OCI-LY3 (cell line): ENCODE measurements at regions not wholly inside any gene's neighbourhood (a gene's known extent, or its start where the extent isn't known, plus 50 kb on each side); places are given as distances from the start of the nearest gene placed in this dataset.
"Not testable (repeated sequence)": the region's sequence is repeated elsewhere in the genome, so short reads cannot be mapped to it uniquely, and the experiment has no call there.

Experiments used
- H2AFZ ChIP-seq: fragments of 200-600, 300-600 bp; shearing (Covaris generic); 2 replicates; pipeline ENCODE4 v1.6.0; 2014; ENCODE audit warnings: antibody characterized with exemption, low read depth, low read length
- H3K27ac ChIP-seq: fragments of 200-600, 300-600 bp; sonication (generic); 2 replicates; pipeline ENCODE4 v1.5.1; 2014; ENCODE audit warnings: mild to moderate bottlenecking, low read length, moderate library complexity, mixed read lengths
- H3K27me3 ChIP-seq: fragments of 200-600, 300-600 bp; sonication (generic); 2 replicates; pipeline ENCODE4 v1.6.1; 2014; ENCODE audit warnings: low read depth, low read length, mixed read lengths
- H3K36me3 ChIP-seq: fragments of 200-600, 300-600 bp; sonication (generic); replicated peaks from 2 replicates; pipeline ENCODE3; 2014; ENCODE audit warnings: low read depth, low read length, mixed read lengths
- H3K4me1 ChIP-seq: fragments of 300-600, 200-600 bp; sonication (generic); 2 replicates; pipeline ENCODE4 v1.6.1; 2014; ENCODE audit warnings: low read length, mixed read lengths
- H3K4me2 ChIP-seq: fragments of 200-600, 300-600 bp; sonication (generic); 2 replicates; pipeline ENCODE4 v1.6.1; 2014; ENCODE audit warnings: low read length, mixed read lengths
- H3K4me3 ChIP-seq: fragments of 300-600, 200-600 bp; sonication (generic); 2 replicates; pipeline ENCODE4 v1.5.1; 2014; ENCODE audit warnings: antibody characterized with exemption, mild to moderate bottlenecking, low read length, moderate library complexity
- H3K79me2 ChIP-seq: fragments of 300-600, 200-600 bp; shearing (Covaris generic); 2 replicates; pipeline ENCODE4 v1.6.1; 2014; ENCODE audit warnings: mild to moderate bottlenecking, low read length, mixed read lengths
- H3K9ac ChIP-seq: fragments of 300-600, 200-600 bp; shearing (Covaris generic); 2 replicates; pipeline ENCODE4 v1.6.0; 2014; ENCODE audit warnings: mild to moderate bottlenecking, low read length, moderate library complexity
- H3K9me3 ChIP-seq: fragments of 200-600, 300-600 bp; shearing (Covaris generic); 2 replicates; pipeline ENCODE4 v1.6.1; 2014; ENCODE audit warnings: low read length, mixed read lengths; ENCODE audit not compliant: insufficient read depth
- H4K20me1 ChIP-seq: fragments of 200-600, 300-600 bp; sonication (generic); 2 replicates; pipeline ENCODE4 v1.6.1; 2016; ENCODE audit warnings: low read length, mixed read lengths; ENCODE audit not compliant: insufficient read depth

DNA sequence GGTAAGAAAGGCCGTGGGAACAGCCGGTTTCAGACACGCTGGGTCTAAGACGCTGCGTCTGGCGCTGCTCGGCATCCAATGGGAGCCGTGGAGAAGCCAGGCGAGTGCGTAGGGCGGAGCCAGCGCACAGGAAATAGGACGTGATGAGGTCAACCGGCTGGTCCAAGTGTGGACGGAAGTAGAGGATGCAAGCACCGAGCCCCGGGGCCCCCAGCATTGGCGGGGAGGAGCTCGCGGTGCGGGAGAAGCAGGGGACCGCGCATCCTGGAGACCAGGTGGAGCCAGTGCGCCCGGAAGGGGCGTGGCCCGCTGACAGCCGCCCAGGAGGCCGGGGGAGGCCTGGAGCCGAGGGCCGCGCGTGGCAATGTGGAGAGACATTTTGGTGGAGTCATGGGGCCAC lies 3976.1 kb upstream of the TPTE start:
- not testable (repeated sequence) for H3K4me2 ChIP-seq, H3K79me2 ChIP-seq, H2AFZ ChIP-seq, H3K4me3 ChIP-seq, H3K27ac ChIP-seq, H3K4me1 ChIP-seq, H3K9ac ChIP-seq, H3K27me3 ChIP-seq, H4K20me1 ChIP-seq, H3K9me3 ChIP-seq, H3K36me3 ChIP-seq

DNA sequence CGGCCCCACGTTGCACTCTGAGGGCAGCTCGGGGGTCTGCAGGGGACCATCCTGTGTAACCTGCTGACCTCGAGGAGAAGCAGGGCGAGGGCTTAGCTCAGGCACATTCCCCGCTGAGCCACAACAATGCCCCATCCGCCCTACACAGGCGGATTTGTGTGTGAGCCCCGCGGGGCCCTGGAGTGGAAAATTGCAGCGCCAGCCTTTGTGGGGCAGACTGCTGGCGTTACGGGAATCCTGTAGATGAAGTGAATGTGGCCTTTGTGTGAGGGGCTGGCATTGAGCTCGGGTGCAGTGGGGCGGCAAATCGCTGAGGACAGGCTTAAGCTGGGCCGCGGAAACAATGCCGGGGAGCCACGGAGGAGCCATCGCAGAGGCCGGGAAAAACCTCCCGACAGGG lies 3970.3 kb upstream of the TPTE start:
- not testable (repeated sequence) for H3K4me2 ChIP-seq, H3K9me3 ChIP-seq, H2AFZ ChIP-seq, H3K27me3 ChIP-seq, H3K4me3 ChIP-seq, H3K9ac ChIP-seq, H3K79me2 ChIP-seq, H4K20me1 ChIP-seq, H3K4me1 ChIP-seq, H3K36me3 ChIP-seq, H3K27ac ChIP-seq

DNA sequence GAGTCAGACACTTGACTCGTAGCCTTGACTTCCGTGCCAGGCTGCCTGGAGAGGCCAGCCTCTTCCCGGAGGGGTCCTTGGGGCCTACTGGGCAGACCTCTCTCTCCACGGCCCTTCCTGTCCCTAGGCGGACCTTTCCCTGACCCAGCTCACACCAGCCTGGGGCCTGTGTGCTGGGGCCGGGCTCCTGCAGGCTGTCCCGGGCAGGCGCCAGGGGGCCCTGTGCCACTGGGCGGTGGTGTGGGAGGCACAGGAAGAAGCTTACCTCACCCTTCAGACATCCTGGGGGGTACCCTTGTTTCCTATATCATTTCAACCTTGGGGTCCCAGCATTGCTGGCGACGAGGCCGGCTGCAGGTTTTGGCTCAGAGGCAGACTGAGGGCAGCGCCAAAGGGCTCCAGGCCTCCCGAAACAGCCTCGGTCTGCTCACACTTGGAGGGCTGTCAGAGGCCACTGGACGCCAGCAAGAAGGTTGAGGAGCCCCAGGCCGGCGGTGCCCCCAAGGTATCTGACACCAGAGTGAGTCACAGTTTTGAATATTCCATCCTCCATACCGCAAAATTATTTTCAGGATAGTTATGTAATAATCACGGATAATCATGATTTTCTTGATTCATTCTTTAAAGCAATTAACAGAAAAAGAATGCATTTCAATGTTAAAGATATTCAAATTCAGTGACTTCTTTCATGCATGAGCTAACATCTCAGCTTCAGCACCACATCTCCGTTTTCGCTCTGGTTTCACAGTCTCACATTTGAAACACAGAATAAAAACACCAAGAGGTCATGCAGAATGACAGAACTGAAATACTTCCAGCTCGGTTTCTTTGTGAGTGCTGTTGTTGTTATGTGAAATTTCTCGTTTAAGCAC lies 3967.6 kb upstream of the TPTE start:
- not testable (repeated sequence) for H3K36me3 ChIP-seq, H4K20me1 ChIP-seq, H3K27me3 ChIP-seq, H2AFZ ChIP-seq, H3K27ac ChIP-seq, H3K9ac ChIP-seq, H3K79me2 ChIP-seq, H3K4me2 ChIP-seq, H3K4me1 ChIP-seq, H3K9me3 ChIP-seq, H3K4me3 ChIP-seq

DNA sequence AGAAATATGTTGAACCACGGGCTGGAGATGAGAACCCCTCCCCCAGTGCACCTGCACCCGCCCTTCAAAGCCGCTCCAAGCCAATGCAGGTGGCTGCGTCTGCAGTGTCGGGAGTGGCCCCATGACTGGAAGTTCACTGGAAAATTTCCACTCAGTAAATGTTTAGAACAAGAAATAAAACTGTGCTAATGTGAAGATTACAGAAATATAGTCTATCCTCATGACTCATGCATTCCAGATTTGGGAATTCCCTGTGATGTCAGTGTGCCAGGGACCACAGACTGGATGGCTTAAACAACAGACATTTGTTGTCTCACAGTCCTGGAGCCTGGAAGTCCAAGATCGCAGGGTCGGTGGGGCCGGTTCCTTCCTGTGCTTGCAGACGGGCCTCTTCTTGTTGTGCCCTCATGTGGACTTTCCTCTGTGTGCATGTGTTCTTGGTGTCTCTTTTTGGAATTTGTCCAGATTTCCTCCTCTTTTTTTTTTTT lies 3967.0 kb upstream of the TPTE start:
- not testable (repeated sequence) for H3K4me2 ChIP-seq, H3K4me3 ChIP-seq, H3K27me3 ChIP-seq, H3K4me1 ChIP-seq, H4K20me1 ChIP-seq, H3K9me3 ChIP-seq, H3K36me3 ChIP-seq, H3K27ac ChIP-seq, H3K9ac ChIP-seq, H3K79me2 ChIP-seq, H2AFZ ChIP-seq

DNA sequence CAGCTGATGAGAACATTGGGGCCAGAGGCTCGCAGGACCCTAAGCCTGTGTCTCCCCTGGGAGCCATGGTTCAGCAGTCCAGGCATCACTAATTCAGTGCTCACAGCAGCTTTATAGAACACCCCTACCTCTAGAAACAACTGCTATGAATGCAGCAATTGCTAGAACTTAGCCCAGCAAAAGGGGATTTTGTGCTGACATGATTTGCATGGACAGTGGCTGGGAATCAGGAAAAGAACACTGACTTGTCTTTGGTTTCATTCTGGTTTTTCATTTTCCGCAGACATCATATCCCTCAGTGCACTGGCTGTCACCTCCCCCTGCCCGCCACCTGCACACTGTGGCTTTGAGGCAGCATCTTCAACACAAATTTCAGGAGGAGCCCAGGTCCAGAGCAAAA lies 3964.9 kb upstream of the TPTE start:
- not testable (repeated sequence) for H3K27ac ChIP-seq, H3K27me3 ChIP-seq, H2AFZ ChIP-seq, H3K4me2 ChIP-seq, H3K36me3 ChIP-seq, H3K4me1 ChIP-seq, H4K20me1 ChIP-seq, H3K9me3 ChIP-seq, H3K9ac ChIP-seq, H3K79me2 ChIP-seq, H3K4me3 ChIP-seq

DNA sequence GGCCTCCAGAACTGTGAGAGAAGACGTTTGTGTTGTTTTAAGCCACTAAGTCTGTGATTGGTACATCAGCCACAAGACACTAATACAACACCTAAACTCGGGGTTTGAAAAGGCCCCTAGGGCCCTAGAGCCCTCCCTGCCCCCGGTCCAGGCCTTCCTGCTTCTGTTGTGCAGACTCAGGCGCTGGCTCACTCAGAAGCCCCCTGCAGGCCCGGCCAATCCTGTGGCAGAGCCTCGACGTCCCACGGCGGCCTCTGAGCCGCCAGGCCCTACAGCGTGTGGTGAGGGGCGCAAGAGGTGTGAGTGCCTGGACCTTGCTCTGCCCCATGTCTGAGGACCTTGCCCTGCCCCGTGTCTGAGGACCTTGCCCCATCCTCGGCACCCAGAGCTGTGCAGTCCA lies 3964.0 kb upstream of the TPTE start:
- not testable (repeated sequence) for H3K27me3 ChIP-seq

DNA sequence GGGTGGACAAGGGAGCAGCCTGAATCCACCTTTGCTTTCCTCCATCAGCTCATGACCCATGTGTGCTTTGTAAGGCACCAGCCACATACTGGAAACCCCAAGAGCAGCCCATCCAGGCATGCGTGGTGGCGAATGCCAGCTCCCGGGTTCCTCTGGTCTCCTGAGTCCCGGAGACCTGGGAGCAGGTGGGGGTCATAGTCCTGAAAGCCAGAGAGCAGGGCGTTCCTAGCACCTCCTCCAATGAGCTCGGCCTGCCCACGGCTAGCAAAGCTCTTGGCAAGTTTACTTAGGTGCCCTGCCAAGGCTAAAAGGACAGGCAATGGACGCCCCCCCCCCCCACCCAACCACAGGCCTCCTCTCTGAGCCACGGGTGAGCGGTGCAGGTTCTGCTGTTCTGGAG lies 3960.2 kb upstream of the TPTE start:
- not testable (repeated sequence) for H4K20me1 ChIP-seq, H3K9ac ChIP-seq, H3K4me3 ChIP-seq, H3K36me3 ChIP-seq, H3K79me2 ChIP-seq, H3K27ac ChIP-seq, H3K4me2 ChIP-seq, H3K4me1 ChIP-seq, H2AFZ ChIP-seq, H3K27me3 ChIP-seq, H3K9me3 ChIP-seq

More for the DNA sequence above, 3964.0 kb upstream of the TPTE start:
- not testable (repeated sequence) for H3K79me2 ChIP-seq, H3K4me2 ChIP-seq, H3K9me3 ChIP-seq, H4K20me1 ChIP-seq, H3K36me3 ChIP-seq, H2AFZ ChIP-seq, H3K4me3 ChIP-seq, H3K4me1 ChIP-seq, H3K9ac ChIP-seq
- peak overlapping the region; percentile 61 for H3K27ac ChIP-seq

DNA sequence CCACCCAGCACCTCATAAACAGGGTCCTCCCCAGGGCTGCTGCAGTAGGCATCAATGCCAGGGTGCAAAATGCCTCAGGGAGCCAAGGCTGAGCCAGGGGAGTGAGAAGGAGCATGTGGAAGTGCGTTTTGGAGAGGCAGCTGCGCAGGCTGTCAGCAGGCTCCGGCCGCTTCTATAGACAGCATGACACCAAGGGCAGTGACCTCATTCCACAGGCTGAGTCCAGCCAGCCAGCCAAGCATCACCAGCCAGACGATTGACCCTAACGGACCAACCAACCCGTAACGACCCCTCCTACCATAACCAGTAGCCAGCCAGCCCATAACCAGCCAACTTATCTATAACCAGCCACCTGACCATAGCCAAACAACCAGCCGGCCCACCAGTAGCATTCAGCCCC lies 3959.8 kb upstream of the TPTE start:
- H3K9ac ChIP-seq, H3K27me3 ChIP-seq, H3K4me1 ChIP-seq, H3K79me2 ChIP-seq, H3K36me3 ChIP-seq, H3K4me3 ChIP-seq, H3K9me3 ChIP-seq, H3K4me2 ChIP-seq, H3K27ac ChIP-seq, H2AFZ ChIP-seq, H4K20me1 ChIP-seq: not testable (repeated sequence)

DNA sequence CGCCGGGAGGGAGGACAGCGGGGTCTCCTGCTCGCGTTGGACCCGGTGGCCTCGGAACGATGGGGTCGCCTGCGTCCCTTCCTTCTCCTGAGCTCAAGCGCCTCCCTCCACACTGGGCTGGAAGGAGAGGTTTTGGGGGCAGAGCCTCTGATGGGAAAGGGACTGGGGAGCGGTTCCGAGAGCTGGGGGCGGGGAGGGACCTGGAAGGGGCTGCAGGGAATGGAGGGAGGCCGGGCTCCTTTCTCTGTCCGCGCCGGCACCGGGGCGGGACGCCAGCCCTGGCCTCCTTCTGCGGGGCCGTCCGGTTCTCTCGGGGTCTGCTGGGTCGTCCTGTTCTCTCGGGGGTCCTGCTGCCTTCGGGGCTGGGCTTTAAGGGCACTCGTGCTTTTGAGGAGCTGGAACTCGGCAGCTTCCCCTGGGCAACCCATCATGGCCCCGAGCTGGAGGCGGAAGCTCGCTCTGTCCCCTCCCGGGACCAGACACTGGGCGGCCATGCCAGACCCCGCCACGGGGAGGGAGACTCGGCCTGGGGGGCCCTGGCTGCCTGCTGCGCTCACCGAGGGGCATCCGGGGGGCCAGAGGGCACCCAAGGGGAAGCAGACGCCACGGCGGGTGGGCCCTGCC lies 3956.7 kb upstream of the TPTE start:
- H3K4me2 ChIP-seq: peak overlapping the region; percentile 85; the same call in 1 of the 2 replicates
- H3K4me1 ChIP-seq, H2AFZ ChIP-seq, H3K9me3 ChIP-seq, H3K27me3 ChIP-seq, H4K20me1 ChIP-seq, H3K79me2 ChIP-seq, H3K36me3 ChIP-seq: not testable (repeated sequence)
- H3K27ac ChIP-seq: peak overlapping the region; percentile 65; the same call in 1 of the 2 replicates
- H3K4me3 ChIP-seq: 0 out of 2 replicates have a peak overlapping the region, but pooled peaks have one; percentile 71
- peak overlapping the region; percentile 43; the same call in 1 of the 2 replicates for H3K9ac ChIP-seq
